CD14-positive monocyte (primary cell): ENCODE measurements at regions not wholly inside any gene's neighbourhood (a gene's known extent, or its start where the extent isn't known, plus 50 kb on each side); places are given as distances from the start of the nearest gene placed in this dataset.

Experiments
- DNase-seq, 3 donors: peaks; one replicate each; pipeline ENCODE4 v3.0.0-alpha.2; 2011 to 2022
- H2AFZ ChIP-seq: 2 replicates; pipeline ENCODE4 v1.6.0; 2012; ENCODE audit warnings: mild to moderate bottlenecking, low read depth, low read length, inconsistent platforms; ENCODE audit not compliant: insufficient read depth, poor library complexity, severe bottlenecking
- H3K27ac ChIP-seq, 2 donors: 1 replicate in 1 of 2; 2 replicates in 1 of 2; pipeline ENCODE4 v1.5.1; 2012 to 2013; ENCODE audit warnings: low read length in 2 of 2, control low read depth in 1 of 2, inconsistent platforms in 1 of 2, low read depth in 1 of 2, mild to moderate bottlenecking in 1 of 2
- H3K27me3 ChIP-seq, 2 donors: one replicate each; pipeline versions ENCODE4 v1.6.0 to v1.6.1; 2011 to 2013; ENCODE audit warnings: low read length in 2 of 2; ENCODE audit not compliant: control insufficient read depth in 2 of 2, insufficient read depth in 2 of 2
- H3K36me3 ChIP-seq, 2 donors: replicated peaks in 1 of 2; 1 replicate in 1 of 2; 2 replicates in 1 of 2; pipeline versions ENCODE4 v1.5.1 to v1.6.1; 2012 to 2013; ENCODE audit warnings: low read length in 2 of 2, control low read depth in 1 of 2, inconsistent platforms in 1 of 2, mild to moderate bottlenecking in 1 of 2; ENCODE audit not compliant: insufficient read depth in 2 of 2, control insufficient read depth in 1 of 2
- H3K4me1 ChIP-seq, 2 donors: 1 replicate in 1 of 2; 2 replicates in 1 of 2; pipeline versions ENCODE4 v1.5.1 to v1.6.1; 2012 to 2013; ENCODE audit warnings: low read length in 2 of 2, control low read depth in 1 of 2, inconsistent platforms in 1 of 2, mild to moderate bottlenecking in 1 of 2, moderate library complexity in 1 of 2; ENCODE audit not compliant: insufficient read depth in 2 of 2, control insufficient read depth in 1 of 2
- H3K4me2 ChIP-seq: replicated peaks from 2 replicates; pipeline ENCODE3; 2012; ENCODE audit warnings: low read length, moderate library complexity, mild to moderate bottlenecking; ENCODE audit not compliant: poor library complexity, severe bottlenecking; ENCODE audit errors: extremely low read depth
- H3K4me3 ChIP-seq, 3 experiments: fragments of 200-600 bp in 1 of 3; sonication (generic) in 1 of 3; replicated peaks in 1 of 3; 1 replicate in 2 of 3; 2 replicates in 1 of 3; pipeline ENCODE4 v1.5.1; 2011 to 2013; ENCODE audit warnings: low read length in 3 of 3, mild to moderate bottlenecking in 3 of 3, control low read depth in 2 of 3, low read depth in 2 of 3, inconsistent platforms in 1 of 3, moderate library complexity in 1 of 3
- H3K79me2 ChIP-seq: 2 replicates; pipeline ENCODE4 v1.6.0; 2012; ENCODE audit warnings: mild to moderate bottlenecking, control low read depth, inconsistent platforms, low read length, moderate library complexity; ENCODE audit not compliant: insufficient read depth
- H3K9ac ChIP-seq: 2 replicates; pipeline ENCODE4 v1.6.0; 2017; ENCODE audit warnings: low read length, mild to moderate bottlenecking; ENCODE audit not compliant: insufficient read depth, poor library complexity, severe bottlenecking
- H3K9me3 ChIP-seq, 2 donors: replicated peaks in 1 of 2; 1 replicate in 1 of 2; 2 replicates in 1 of 2; pipeline versions ENCODE4 v1.5.1 to v1.6.1; 2012 to 2013; ENCODE audit warnings: low read length in 2 of 2, control low read depth in 1 of 2; ENCODE audit not compliant: control insufficient read depth in 1 of 2, insufficient read depth in 1 of 2
- H4K20me1 ChIP-seq: 2 replicates; pipeline ENCODE4 v1.6.0; 2012; ENCODE audit warnings: mild to moderate bottlenecking, low read length, control low read depth, moderate library complexity; ENCODE audit not compliant: insufficient read depth
- H3K27ac Mint-ChIP-seq, 7 donors: one replicate each; pipeline ENCODE4 v1.8.0; 2020; ENCODE audit warnings: mild to moderate bottlenecking in 7 of 7, mixed read lengths in 7 of 7, moderate library complexity in 6 of 7, inconsistent platforms in 2 of 7
- H3K27me3 Mint-ChIP-seq, 3 donors: one replicate each; pipeline ENCODE4 v1.8.0; 2021 to 2022; ENCODE audit warnings: low read depth in 3 of 3, mild to moderate bottlenecking in 3 of 3, mixed read lengths in 3 of 3, moderate library complexity in 3 of 3, inconsistent platforms in 1 of 3
- H3K36me3 Mint-ChIP-seq, 2 donors: one replicate each; pipeline ENCODE4 v1.8.0; 2020; ENCODE audit warnings: mixed read lengths in 2 of 2, inconsistent platforms in 1 of 2, mild to moderate bottlenecking in 1 of 2
- H3K4me1 Mint-ChIP-seq: one replicate; pipeline ENCODE4 v1.8.0; 2020; ENCODE audit warnings: mild to moderate bottlenecking, mixed read lengths
- H3K4me3 Mint-ChIP-seq, 2 donors: one replicate each; pipeline ENCODE4 v1.8.0; 2020; ENCODE audit warnings: mild to moderate bottlenecking in 2 of 2, mixed read lengths in 2 of 2, moderate library complexity in 1 of 2
- H3K9me3 Mint-ChIP-seq, 7 donors: one replicate each; pipeline ENCODE4 v1.8.0; 2020 to 2022; ENCODE audit warnings: mixed read lengths in 7 of 7, mild to moderate bottlenecking in 6 of 7, moderate library complexity in 6 of 7, inconsistent platforms in 2 of 7
- CTCF ChIP-seq: fragments of 200-600 bp; IDR thresholded peaks from one replicate; pipeline ENCODE4 v1.8.0; 2022; ENCODE audit warnings: antibody characterized with exemption, mild to moderate bottlenecking
- WGBS: methylation state at CpG from one replicate; pipeline ENCODE4 v1.1.5; 2013; ENCODE audit warnings: missing lambda C conversion rate; ENCODE audit not compliant: insufficient coverage; 5-methylcytosine and 5-hydroxymethylcytosine counted together
- intact Hi-C, 2 donors: fragments of 100-400 bp; cut with micrococcal nuclease; formaldehyde crosslinking; loops; one replicate each; pipeline versions ENCODE4 v1.15.0 to v1.15.1; 2023

GRCh38 chr5:106673941-106674340 lies 996.8 kb downstream of the EFNA5 start:
- no peak for DNase-seq
- Histone ChIP-seq H3K4me3 (no peak overlapping the region), H3K27ac (no peak overlapping the region), H2AFZ (no peak overlapping the region), H3K36me3 (no peaks in the 10 kb centered on the region), H4K20me1 (no peaks in the 10 kb centered on the region), H3K79me2 (no peaks in the 10 kb centered on the region), H3K27me3 (no peaks in the 10 kb centered on the region), H3K9me3 (no peaks in the 10 kb centered on the region), H3K4me1 (no peaks in the 10 kb centered on the region), H3K4me2 (no peak overlapping the region), H3K9ac (no peak overlapping the region)
- WGBS = no CpG with 5 or more reads among the region's 1 CpG
- H3K27me3 Mint-ChIP-seq = peaks cover 0 to 2% (median 0%) of the 10 kb centered on the region in 3 donors
- no peak overlapping the region for H3K27ac Mint-ChIP-seq
- intact Hi-C loops = no loop called here
- H3K4me3 Mint-ChIP-seq = no peak overlapping the region
- no peaks in the 10 kb centered on the region for H3K36me3 Mint-ChIP-seq
- H3K4me1 Mint-ChIP-seq = no peaks in the 10 kb centered on the region
- no peak for TF ChIP-seq CTCF
- H3K9me3 Mint-ChIP-seq = peaks cover 0 to 4% (median 1%) of the 10 kb centered on the region in 7 donors

GRCh38 chr5:106661866-106662265 lies 1008.9 kb downstream of the EFNA5 start:
- no peak overlapping the region for H3K4me3 ChIP-seq
- no peak overlapping the region for H2AFZ ChIP-seq
- H3K4me1 ChIP-seq = no peaks in the 10 kb centered on the region
- Mint-ChIP-seq H3K36me3 (no peaks in the 10 kb centered on the region), H3K27me3 (no peaks in the 10 kb centered on the region), H3K4me3 (no peak overlapping the region), H3K4me1 (no peaks in the 10 kb centered on the region), H3K9me3 (peaks cover 0 to 4% (median 0%) of the 10 kb centered on the region in 7 donors), H3K27ac (no peak overlapping the region)
- H3K27me3 ChIP-seq = no peaks in the 10 kb centered on the region
- no peaks in the 10 kb centered on the region for H3K79me2 ChIP-seq
- H3K27ac ChIP-seq = no peak overlapping the region
- no peaks in the 10 kb centered on the region for H4K20me1 ChIP-seq
- no peaks in the 10 kb centered on the region for H3K36me3 ChIP-seq
- no peak overlapping the region for H3K4me2 ChIP-seq
- no CpG with 5 or more reads among the region's 2 CpGs for WGBS
- DNase-seq = no peak
- no peak for TF ChIP-seq CTCF
- intact Hi-C loops = no loop called here
- H3K9me3 ChIP-seq = no peaks in the 10 kb centered on the region
- H3K9ac ChIP-seq = no peak overlapping the region
